CD14-positive monocyte (primary cell): ENCODE measurements at regions not wholly inside any gene's neighbourhood (a gene's known extent, or its start where the extent isn't known, plus 50 kb on each side); places are given as distances from the start of the nearest gene placed in this dataset.
"Not testable (repeated sequence)": the region's sequence is repeated elsewhere in the genome, so short reads cannot be mapped to it uniquely, and the experiment has no call there.

Source experiments
- DNase-seq, 3 donors: peaks; one replicate each; pipeline ENCODE4 v3.0.0-alpha.2; 2011 to 2022
- H2AFZ ChIP-seq: 2 replicates; pipeline ENCODE4 v1.6.0; 2012; ENCODE audit warnings: mild to moderate bottlenecking, low read depth, low read length, inconsistent platforms; ENCODE audit not compliant: insufficient read depth, poor library complexity, severe bottlenecking
- H3K27ac ChIP-seq, 2 donors: 1 replicate in 1 of 2; 2 replicates in 1 of 2; pipeline ENCODE4 v1.5.1; 2012 to 2013; ENCODE audit warnings: low read length in 2 of 2, control low read depth in 1 of 2, inconsistent platforms in 1 of 2, low read depth in 1 of 2, mild to moderate bottlenecking in 1 of 2
- H3K27me3 ChIP-seq, 2 donors: one replicate each; pipeline versions ENCODE4 v1.6.0 to v1.6.1; 2011 to 2013; ENCODE audit warnings: low read length in 2 of 2; ENCODE audit not compliant: control insufficient read depth in 2 of 2, insufficient read depth in 2 of 2
- H3K36me3 ChIP-seq, 2 donors: replicated peaks in 1 of 2; 1 replicate in 1 of 2; 2 replicates in 1 of 2; pipeline versions ENCODE4 v1.5.1 to v1.6.1; 2012 to 2013; ENCODE audit warnings: low read length in 2 of 2, control low read depth in 1 of 2, inconsistent platforms in 1 of 2, mild to moderate bottlenecking in 1 of 2; ENCODE audit not compliant: insufficient read depth in 2 of 2, control insufficient read depth in 1 of 2
- H3K4me1 ChIP-seq, 2 donors: 1 replicate in 1 of 2; 2 replicates in 1 of 2; pipeline versions ENCODE4 v1.5.1 to v1.6.1; 2012 to 2013; ENCODE audit warnings: low read length in 2 of 2, control low read depth in 1 of 2, inconsistent platforms in 1 of 2, mild to moderate bottlenecking in 1 of 2, moderate library complexity in 1 of 2; ENCODE audit not compliant: insufficient read depth in 2 of 2, control insufficient read depth in 1 of 2
- H3K4me2 ChIP-seq: replicated peaks from 2 replicates; pipeline ENCODE3; 2012; ENCODE audit warnings: low read length, moderate library complexity, mild to moderate bottlenecking; ENCODE audit not compliant: poor library complexity, severe bottlenecking; ENCODE audit errors: extremely low read depth
- H3K4me3 ChIP-seq, 3 experiments: fragments of 200-600 bp in 1 of 3; sonication (generic) in 1 of 3; replicated peaks in 1 of 3; 1 replicate in 2 of 3; 2 replicates in 1 of 3; pipeline ENCODE4 v1.5.1; 2011 to 2013; ENCODE audit warnings: low read length in 3 of 3, mild to moderate bottlenecking in 3 of 3, control low read depth in 2 of 3, low read depth in 2 of 3, inconsistent platforms in 1 of 3, moderate library complexity in 1 of 3
- H3K79me2 ChIP-seq: 2 replicates; pipeline ENCODE4 v1.6.0; 2012; ENCODE audit warnings: mild to moderate bottlenecking, control low read depth, inconsistent platforms, low read length, moderate library complexity; ENCODE audit not compliant: insufficient read depth
- H3K9ac ChIP-seq: 2 replicates; pipeline ENCODE4 v1.6.0; 2017; ENCODE audit warnings: low read length, mild to moderate bottlenecking; ENCODE audit not compliant: insufficient read depth, poor library complexity, severe bottlenecking
- H3K9me3 ChIP-seq, 2 donors: replicated peaks in 1 of 2; 1 replicate in 1 of 2; 2 replicates in 1 of 2; pipeline versions ENCODE4 v1.5.1 to v1.6.1; 2012 to 2013; ENCODE audit warnings: low read length in 2 of 2, control low read depth in 1 of 2; ENCODE audit not compliant: control insufficient read depth in 1 of 2, insufficient read depth in 1 of 2
- H4K20me1 ChIP-seq: 2 replicates; pipeline ENCODE4 v1.6.0; 2012; ENCODE audit warnings: mild to moderate bottlenecking, low read length, control low read depth, moderate library complexity; ENCODE audit not compliant: insufficient read depth
- H3K27ac Mint-ChIP-seq, 7 donors: one replicate each; pipeline ENCODE4 v1.8.0; 2020; ENCODE audit warnings: mild to moderate bottlenecking in 7 of 7, mixed read lengths in 7 of 7, moderate library complexity in 6 of 7, inconsistent platforms in 2 of 7
- H3K27me3 Mint-ChIP-seq, 3 donors: one replicate each; pipeline ENCODE4 v1.8.0; 2021 to 2022; ENCODE audit warnings: low read depth in 3 of 3, mild to moderate bottlenecking in 3 of 3, mixed read lengths in 3 of 3, moderate library complexity in 3 of 3, inconsistent platforms in 1 of 3
- H3K36me3 Mint-ChIP-seq, 2 donors: one replicate each; pipeline ENCODE4 v1.8.0; 2020; ENCODE audit warnings: mixed read lengths in 2 of 2, inconsistent platforms in 1 of 2, mild to moderate bottlenecking in 1 of 2
- H3K4me1 Mint-ChIP-seq: one replicate; pipeline ENCODE4 v1.8.0; 2020; ENCODE audit warnings: mild to moderate bottlenecking, mixed read lengths
- H3K4me3 Mint-ChIP-seq, 2 donors: one replicate each; pipeline ENCODE4 v1.8.0; 2020; ENCODE audit warnings: mild to moderate bottlenecking in 2 of 2, mixed read lengths in 2 of 2, moderate library complexity in 1 of 2
- H3K9me3 Mint-ChIP-seq, 7 donors: one replicate each; pipeline ENCODE4 v1.8.0; 2020 to 2022; ENCODE audit warnings: mixed read lengths in 7 of 7, mild to moderate bottlenecking in 6 of 7, moderate library complexity in 6 of 7, inconsistent platforms in 2 of 7
- WGBS: methylation state at CpG from one replicate; pipeline ENCODE4 v1.1.5; 2013; ENCODE audit warnings: missing lambda C conversion rate; ENCODE audit not compliant: insufficient coverage; 5-methylcytosine and 5-hydroxymethylcytosine counted together
- intact Hi-C, 2 donors: fragments of 100-400 bp; cut with micrococcal nuclease; formaldehyde crosslinking; loops; one replicate each; pipeline versions ENCODE4 v1.15.0 to v1.15.1; 2023
- TF ChIP-seq, protein P1 (sequence below): fragments of 200-600 bp; IDR thresholded peaks from one replicate; pipeline ENCODE4 v1.8.0; 2022; ENCODE audit warnings: antibody characterized with exemption, mild to moderate bottlenecking

GRCh38 chr16:88170528-88170991, 212.2 kb upstream of the ZNF469 start:
- H3K27ac ChIP-seq = no peak overlapping the region
- H3K36me3 Mint-ChIP-seq = no peaks in the 10 kb centered on the region
- H3K9ac ChIP-seq = no peak overlapping the region
- peaks cover 7% of the 10 kb centered on the region for H3K4me1 Mint-ChIP-seq
- WGBS = 14% methylated on average over 12 of the region's 17 CpGs
- peaks cover 0 to 5% of the 10 kb centered on the region in 2 donors for H3K4me1 ChIP-seq
- H3K27ac Mint-ChIP-seq = peak overlapping the region in 6 of 7 donors; percentile 17 to 64 (median 34)
- no peak overlapping the region for H2AFZ ChIP-seq
- H3K9me3 Mint-ChIP-seq = peaks cover 4 to 18% (median 14%) of the 10 kb centered on the region in 7 donors
- H3K4me3 Mint-ChIP-seq = peak overlapping the region; percentile 47 to 81
- TF ChIP-seq, protein P1, sequence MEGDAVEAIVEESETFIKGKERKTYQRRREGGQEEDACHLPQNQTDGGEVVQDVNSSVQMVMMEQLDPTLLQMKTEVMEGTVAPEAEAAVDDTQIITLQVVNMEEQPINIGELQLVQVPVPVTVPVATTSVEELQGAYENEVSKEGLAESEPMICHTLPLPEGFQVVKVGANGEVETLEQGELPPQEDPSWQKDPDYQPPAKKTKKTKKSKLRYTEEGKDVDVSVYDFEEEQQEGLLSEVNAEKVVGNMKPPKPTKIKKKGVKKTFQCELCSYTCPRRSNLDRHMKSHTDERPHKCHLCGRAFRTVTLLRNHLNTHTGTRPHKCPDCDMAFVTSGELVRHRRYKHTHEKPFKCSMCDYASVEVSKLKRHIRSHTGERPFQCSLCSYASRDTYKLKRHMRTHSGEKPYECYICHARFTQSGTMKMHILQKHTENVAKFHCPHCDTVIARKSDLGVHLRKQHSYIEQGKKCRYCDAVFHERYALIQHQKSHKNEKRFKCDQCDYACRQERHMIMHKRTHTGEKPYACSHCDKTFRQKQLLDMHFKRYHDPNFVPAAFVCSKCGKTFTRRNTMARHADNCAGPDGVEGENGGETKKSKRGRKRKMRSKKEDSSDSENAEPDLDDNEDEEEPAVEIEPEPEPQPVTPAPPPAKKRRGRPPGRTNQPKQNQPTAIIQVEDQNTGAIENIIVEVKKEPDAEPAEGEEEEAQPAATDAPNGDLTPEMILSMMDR = no peak
- H3K9me3 ChIP-seq = peaks cover 0 to 3% of the 10 kb centered on the region in 2 donors
- H3K27me3 ChIP-seq = no peaks in the 10 kb centered on the region
- intact Hi-C loops = no loop called here
- peaks cover 7 to 13% (median 11%) of the 10 kb centered on the region in 3 donors for H3K27me3 Mint-ChIP-seq
- H3K4me3 ChIP-seq = peak overlapping the region in 1 of 3 experiments; percentile 41
- H4K20me1 ChIP-seq = no peaks in the 10 kb centered on the region
- H3K79me2 ChIP-seq = no peaks in the 10 kb centered on the region
- DNase-seq = peak in 2 of 3 donors; percentile 5 to 20
- no peak overlapping the region for H3K4me2 ChIP-seq
- no peaks in the 10 kb centered on the region for H3K36me3 ChIP-seq

DNA sequence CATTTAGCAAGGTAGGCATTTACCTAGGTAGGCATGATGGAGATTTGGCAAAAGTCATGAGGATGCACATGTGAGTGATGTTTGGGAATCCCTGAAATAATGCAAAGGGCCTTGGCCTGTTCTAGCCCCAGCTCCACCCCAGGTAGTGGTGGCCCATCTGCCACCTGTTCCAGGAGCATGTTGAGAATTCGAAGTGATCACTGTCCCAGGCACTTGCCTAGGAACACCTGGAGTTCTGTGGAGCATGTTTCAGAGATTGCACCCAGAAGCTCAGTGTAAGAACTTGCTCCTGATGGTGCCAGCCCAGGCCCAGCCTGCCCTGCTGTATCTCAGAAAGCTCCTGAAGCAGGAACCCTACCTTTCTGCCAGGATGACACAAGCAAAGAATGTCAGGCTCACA, 211.6 kb upstream of the ZNF469 start:
- H3K9ac ChIP-seq, H3K27me3 ChIP-seq, H2AFZ ChIP-seq, H3K36me3 Mint-ChIP-seq, H3K9me3 ChIP-seq, H3K27ac ChIP-seq, intact Hi-C loops, H3K27ac Mint-ChIP-seq, H3K36me3 ChIP-seq, H3K79me2 ChIP-seq, H3K4me3 ChIP-seq, H3K4me3 Mint-ChIP-seq, DNase-seq, H3K4me1 ChIP-seq, H3K4me2 ChIP-seq, H4K20me1 ChIP-seq, H3K4me1 Mint-ChIP-seq: not testable (repeated sequence)
- H3K27me3 Mint-ChIP-seq = peaks cover 7 to 13% (median 11%) of the 10 kb centered on the region in 3 donors
- peaks cover 4 to 18% (median 15%) of the 10 kb centered on the region in 7 donors for H3K9me3 Mint-ChIP-seq
- WGBS = 100% methylated on average over 1 of the region's 1 CpG

GRCh38 chr16:88176184-88176583, 206.6 kb upstream of the ZNF469 start:
- H3K36me3 ChIP-seq, H2AFZ ChIP-seq, H3K9ac ChIP-seq, intact Hi-C loops, H3K4me3 Mint-ChIP-seq, H3K36me3 Mint-ChIP-seq, H3K9me3 ChIP-seq, H3K4me3 ChIP-seq, H3K4me1 ChIP-seq, H4K20me1 ChIP-seq, H3K27me3 ChIP-seq, H3K27ac ChIP-seq, H3K27ac Mint-ChIP-seq, H3K79me2 ChIP-seq, H3K4me1 Mint-ChIP-seq, H3K4me2 ChIP-seq, DNase-seq: not testable (repeated sequence)
- Mint-ChIP-seq H3K27me3 (peaks cover 2 to 10% (median 6%) of the 10 kb centered on the region in 3 donors), H3K9me3 (peaks cover 7 to 18% (median 15%) of the 10 kb centered on the region in 7 donors)
- WGBS = no CpG with 5 or more reads among the region's 8 CpGs

GRCh38 chr16:88176591-88177180, 206.1 kb upstream of the ZNF469 start:
- H3K27ac ChIP-seq, H3K9ac ChIP-seq, H3K4me2 ChIP-seq, H3K4me1 ChIP-seq, H4K20me1 ChIP-seq, H3K4me3 ChIP-seq, H2AFZ ChIP-seq, intact Hi-C loops, H3K27me3 ChIP-seq, DNase-seq, H3K4me1 Mint-ChIP-seq, H3K79me2 ChIP-seq, H3K36me3 Mint-ChIP-seq, H3K36me3 ChIP-seq, H3K4me3 Mint-ChIP-seq, H3K9me3 ChIP-seq: not testable (repeated sequence)
- 93% methylated on average over 8 of the region's 23 CpGs for WGBS
- H3K27me3 Mint-ChIP-seq = peaks cover 5 to 11% (median 10%) of the 10 kb centered on the region in 3 donors
- peak overlapping the region in 1 of 7 donors; percentile 73 for H3K27ac Mint-ChIP-seq
- peaks cover 8 to 18% (median 14%) of the 10 kb centered on the region in 7 donors for H3K9me3 Mint-ChIP-seq
